ENCODE measurements at regions not wholly inside any gene's neighbourhood (a gene's known extent, or its start where the extent isn't known, plus 50 kb on each side); places are given as distances from the start of the nearest gene placed in this dataset.

DNA sequence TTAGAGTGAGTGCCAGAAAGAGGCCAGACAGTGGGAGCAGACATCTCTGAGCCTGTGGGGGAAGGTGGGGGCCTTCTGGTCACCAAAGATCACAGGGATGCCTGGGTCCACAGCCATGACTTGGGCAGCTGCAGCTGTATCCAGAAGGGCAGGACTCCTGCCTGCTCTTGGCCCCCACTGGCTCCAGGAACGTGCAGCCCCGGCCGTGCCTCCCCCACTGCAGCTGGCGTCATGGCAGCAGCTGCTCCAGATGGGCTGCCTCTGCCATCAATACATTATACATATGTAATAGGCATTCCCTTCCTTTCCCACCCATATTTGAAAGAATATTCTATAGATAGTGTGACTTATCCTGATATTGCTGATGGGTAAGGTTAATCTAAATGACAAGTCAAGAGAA is 195.5 kb upstream of the SNX19 start:
- no peak overlapping the region for H3K4me3 ChIP-seq
- DNase-seq (ENCODE audit: low read depth, low spot score): no peak
- H3K9me3 ChIP-seq (ENCODE audit: low read depth, low read length): no peaks in the 10 kb centered on the region
- no peak overlapping the region for H3K27ac ChIP-seq
- no peaks in the 10 kb centered on the region for H3K36me3 ChIP-seq (ENCODE audit: insufficient read depth, low read length)
- no peak overlapping the region for H3K9ac ChIP-seq (ENCODE audit: insufficient read length)
- no peak for TF ChIP-seq EZH2 (IDR thresholded peaks at IDR 0.05)
- TF ChIP-seq POLR2AphosphoS5 (IDR thresholded peaks at IDR 0.05; ENCODE audit: borderline replicate concordance, low read depth, low read length): no peak
- no peak for TF ChIP-seq FOXP2 (optimal IDR thresholded peaks at IDR 0.05; ENCODE audit: control extremely low read depth, extremely low read length, insufficient read depth)

GRCh38 chr11:131118247-131118646 is 202.0 kb upstream of the SNX19 start:
- no peak for DNase-seq (ENCODE audit: low read depth, low spot score)
- Histone ChIP-seq H3K27ac (no peak overlapping the region), H3K9me3 (ENCODE audit: low read depth, low read length) (no peaks in the 10 kb centered on the region), H3K36me3 (ENCODE audit: insufficient read depth, low read length) (no peaks in the 10 kb centered on the region), H3K9ac (ENCODE audit: insufficient read length) (no peak overlapping the region), H3K4me3 (no peak overlapping the region)
- TF ChIP-seq POLR2AphosphoS5 (IDR thresholded peaks at IDR 0.05; ENCODE audit: borderline replicate concordance, low read depth, low read length) (no peak), FOXP2 (optimal IDR thresholded peaks at IDR 0.05; ENCODE audit: control extremely low read depth, extremely low read length, insufficient read depth) (no peak), EZH2 (IDR thresholded peaks at IDR 0.05) (no peak)

- Histone ChIP-seq H3K27ac (no peak overlapping the region), H3K4me3 (no peak overlapping the region), H3K36me3 (ENCODE audit: insufficient read depth, low read length) (no peaks in the 10 kb centered on the region), H3K9ac (ENCODE audit: insufficient read length) (no peak overlapping the region), H3K9me3 (ENCODE audit: low read depth, low read length) (no peaks in the 10 kb centered on the region)
- TF ChIP-seq FOXP2 (optimal IDR thresholded peaks at IDR 0.05; ENCODE audit: control extremely low read depth, extremely low read length, insufficient read depth) (no peak), POLR2AphosphoS5 (IDR thresholded peaks at IDR 0.05; ENCODE audit: borderline replicate concordance, low read depth, low read length) (no peak), EZH2 (IDR thresholded peaks at IDR 0.05) (no peak)
- no peak for DNase-seq (ENCODE audit: low read depth, low spot score)
These were observed 205.4 kb upstream of the SNX19 start for GRCh38 chr11:131121426-131122333.

DNA sequence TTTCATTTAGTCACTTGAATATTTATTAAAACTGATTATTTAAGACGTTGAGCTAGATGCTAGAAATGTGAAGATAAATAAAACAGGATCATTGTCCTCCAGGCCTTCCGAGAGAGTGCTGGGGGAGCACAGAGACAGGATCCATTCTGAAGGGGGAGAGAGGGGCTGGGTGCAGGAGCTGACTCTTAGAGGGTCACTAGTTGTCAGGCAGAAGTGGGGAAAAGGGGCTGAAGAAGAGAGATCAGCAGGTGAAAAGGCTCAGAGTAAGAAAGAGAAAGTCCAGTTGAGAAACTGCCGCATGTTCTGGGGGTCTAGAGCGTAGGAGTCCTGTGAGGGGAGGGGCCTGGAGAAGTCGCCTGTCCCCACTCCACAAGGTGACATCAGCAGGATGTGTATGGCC is 206.2 kb upstream of the SNX19 start:
- Histone ChIP-seq H3K27ac (no peak overlapping the region), H3K36me3 (ENCODE audit: insufficient read depth, low read length) (no peaks in the 10 kb centered on the region), H3K9ac (ENCODE audit: insufficient read length) (no peak overlapping the region), H3K4me3 (no peak overlapping the region), H3K9me3 (ENCODE audit: low read depth, low read length) (no peaks in the 10 kb centered on the region)
- no peak for DNase-seq (ENCODE audit: low read depth, low spot score)
- no peak for TF ChIP-seq EZH2 (IDR thresholded peaks at IDR 0.05)
- no peak for TF ChIP-seq POLR2AphosphoS5 (IDR thresholded peaks at IDR 0.05; ENCODE audit: borderline replicate concordance, low read depth, low read length)
- TF ChIP-seq FOXP2 (optimal IDR thresholded peaks at IDR 0.05; ENCODE audit: control extremely low read depth, extremely low read length, insufficient read depth): no peak

DNA sequence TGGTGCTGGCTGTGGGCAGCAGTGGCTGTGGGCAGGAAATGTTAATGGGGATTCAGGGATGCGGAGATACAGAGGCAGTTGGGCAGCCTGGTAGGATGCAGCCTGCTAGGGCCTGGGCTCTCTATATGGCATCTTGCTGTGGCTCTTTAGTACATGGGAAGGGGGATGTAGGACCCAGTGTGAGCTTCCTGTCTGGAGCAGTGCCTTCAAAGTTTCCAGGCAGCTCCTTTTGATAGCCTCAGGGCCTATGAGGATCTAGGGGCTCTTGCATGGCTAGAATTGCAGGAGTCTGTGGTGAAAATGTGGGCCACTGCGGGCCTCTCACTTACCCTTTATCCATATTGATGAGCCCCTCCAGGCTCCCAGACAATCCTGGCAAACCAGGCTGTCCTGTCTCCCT is 213.2 kb upstream of the SNX19 start:
- Histone ChIP-seq H3K27ac (no peak overlapping the region), H3K9ac (ENCODE audit: insufficient read length) (no peak overlapping the region), H3K9me3 (ENCODE audit: low read depth, low read length) (no peaks in the 10 kb centered on the region), H3K4me3 (no peak overlapping the region), H3K36me3 (ENCODE audit: insufficient read depth, low read length) (no peaks in the 10 kb centered on the region)
- TF ChIP-seq FOXP2 (optimal IDR thresholded peaks at IDR 0.05; ENCODE audit: control extremely low read depth, extremely low read length, insufficient read depth) (no peak), EZH2 (IDR thresholded peaks at IDR 0.05) (no peak), POLR2AphosphoS5 (IDR thresholded peaks at IDR 0.05; ENCODE audit: borderline replicate concordance, low read depth, low read length) (no peak)
- no peak for DNase-seq (ENCODE audit: low read depth, low spot score)

- Histone ChIP-seq H3K36me3 (ENCODE audit: insufficient read depth, low read length) (no peaks in the 10 kb centered on the region), H3K9ac (ENCODE audit: insufficient read length) (no peak overlapping the region), H3K9me3 (ENCODE audit: low read depth, low read length) (no peaks in the 10 kb centered on the region), H3K27ac (no peak overlapping the region), H3K4me3 (no peak overlapping the region)
- TF ChIP-seq EZH2 (IDR thresholded peaks at IDR 0.05) (no peak), POLR2AphosphoS5 (IDR thresholded peaks at IDR 0.05; ENCODE audit: borderline replicate concordance, low read depth, low read length) (no peak), FOXP2 (optimal IDR thresholded peaks at IDR 0.05; ENCODE audit: control extremely low read depth, extremely low read length, insufficient read depth) (no peak)
- DNase-seq (ENCODE audit: low read depth, low spot score): no peak
These were observed 219.3 kb upstream of the SNX19 start for GRCh38 chr11:131135611-131136010.

- no peak for DNase-seq (ENCODE audit: low read depth, low spot score)
- Histone ChIP-seq H3K9ac (ENCODE audit: insufficient read length) (no peak overlapping the region), H3K36me3 (ENCODE audit: insufficient read depth, low read length) (no peaks in the 10 kb centered on the region), H3K4me3 (no peak overlapping the region), H3K9me3 (ENCODE audit: low read depth, low read length) (no peaks in the 10 kb centered on the region), H3K27ac (no peak overlapping the region)
- no peak for TF ChIP-seq POLR2AphosphoS5 (IDR thresholded peaks at IDR 0.05; ENCODE audit: borderline replicate concordance, low read depth, low read length)
- TF ChIP-seq FOXP2 (optimal IDR thresholded peaks at IDR 0.05; ENCODE audit: control extremely low read depth, extremely low read length, insufficient read depth): no peak
- TF ChIP-seq EZH2 (IDR thresholded peaks at IDR 0.05): no peak
These were observed 220.2 kb upstream of the SNX19 start for GRCh38 chr11:131136486-131136885.

DNA sequence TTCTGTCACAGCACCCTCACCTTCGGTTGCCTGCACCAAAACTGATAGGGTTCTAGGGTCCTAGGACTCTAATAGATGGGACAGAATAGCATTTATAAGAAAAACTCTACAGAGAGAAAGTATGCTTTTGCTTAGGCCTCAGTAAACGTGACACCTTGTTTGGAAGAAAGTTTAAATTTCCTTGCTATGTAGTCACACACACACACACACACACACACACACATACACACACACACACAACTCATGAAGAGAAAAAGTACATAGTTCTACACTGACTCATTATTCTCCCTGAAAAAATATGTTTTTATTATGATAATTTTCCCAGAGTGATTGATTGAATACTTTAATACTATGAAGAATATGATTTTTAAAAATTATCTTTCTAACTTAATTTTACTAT is 220.8 kb upstream of the SNX19 start:
- TF ChIP-seq POLR2AphosphoS5 (IDR thresholded peaks at IDR 0.05; ENCODE audit: borderline replicate concordance, low read depth, low read length): no peak
- no peak for TF ChIP-seq EZH2 (IDR thresholded peaks at IDR 0.05)
- TF ChIP-seq FOXP2 (optimal IDR thresholded peaks at IDR 0.05; ENCODE audit: control extremely low read depth, extremely low read length, insufficient read depth): no peak

More for the DNA sequence above, 220.8 kb upstream of the SNX19 start:
- Histone ChIP-seq H3K9ac (ENCODE audit: insufficient read length) (no peak overlapping the region), H3K9me3 (ENCODE audit: low read depth, low read length) (no peaks in the 10 kb centered on the region), H3K4me3 (no peak overlapping the region), H3K27ac (no peak overlapping the region), H3K36me3 (ENCODE audit: insufficient read depth, low read length) (no peaks in the 10 kb centered on the region)
- no peak for DNase-seq (ENCODE audit: low read depth, low spot score)
